Midbrain (tissue), 1 donor: ENCODE measurements at regions not wholly inside any gene's neighbourhood (a gene's known extent, or its start where the extent isn't known, plus 50 kb on each side); places are given as distances from the start of the nearest gene placed in this dataset.
"Not testable (repeated sequence)": the region's sequence is repeated elsewhere in the genome, so short reads cannot be mapped to it uniquely, and the experiment has no call there.

Source experiments
- DNase-seq: peaks from one replicate; lab custom pipeline; 2025; lab: John Stamatoyannopoulos, UW

DNA sequence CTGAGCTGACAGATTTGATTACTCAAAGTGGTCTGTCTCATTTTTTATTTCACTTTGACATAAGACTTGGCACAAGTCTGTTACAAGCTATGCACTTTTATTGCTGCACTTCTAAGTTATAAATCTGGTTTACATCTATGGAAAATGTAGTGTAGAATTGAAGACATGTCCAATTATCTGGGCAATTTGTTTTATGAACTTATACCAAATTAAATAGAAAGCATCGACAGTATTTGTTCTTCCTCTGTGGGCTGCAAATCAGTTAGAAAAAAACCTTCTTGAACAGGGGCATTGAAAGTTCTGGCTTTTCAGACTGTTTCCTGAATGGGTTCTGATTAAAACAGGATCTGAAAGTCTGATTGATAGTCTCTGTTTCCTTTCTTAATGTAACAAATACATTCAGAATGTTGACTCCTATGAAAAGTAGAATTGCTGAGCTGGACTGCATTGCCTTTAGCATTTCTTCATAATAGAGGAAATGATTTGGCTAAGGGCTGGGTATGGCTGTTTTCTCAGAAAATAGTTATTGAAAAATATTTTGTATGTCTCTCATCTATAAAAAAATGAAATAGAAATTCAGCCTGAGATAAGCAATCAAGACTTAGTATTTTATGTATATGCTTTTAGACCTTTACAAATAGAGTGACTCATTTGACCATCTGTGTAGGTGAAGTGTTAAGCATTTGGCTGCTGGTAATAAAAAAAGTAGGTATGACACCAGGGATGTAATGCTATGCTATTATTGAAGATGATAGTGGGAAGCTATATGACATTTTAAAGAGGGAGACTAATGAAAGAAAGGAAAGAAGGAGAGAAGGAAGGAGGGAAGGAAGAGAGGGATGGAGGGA, 210.9 kb upstream of the SPRY2 start:
- DNase-seq, result no peak

DNA sequence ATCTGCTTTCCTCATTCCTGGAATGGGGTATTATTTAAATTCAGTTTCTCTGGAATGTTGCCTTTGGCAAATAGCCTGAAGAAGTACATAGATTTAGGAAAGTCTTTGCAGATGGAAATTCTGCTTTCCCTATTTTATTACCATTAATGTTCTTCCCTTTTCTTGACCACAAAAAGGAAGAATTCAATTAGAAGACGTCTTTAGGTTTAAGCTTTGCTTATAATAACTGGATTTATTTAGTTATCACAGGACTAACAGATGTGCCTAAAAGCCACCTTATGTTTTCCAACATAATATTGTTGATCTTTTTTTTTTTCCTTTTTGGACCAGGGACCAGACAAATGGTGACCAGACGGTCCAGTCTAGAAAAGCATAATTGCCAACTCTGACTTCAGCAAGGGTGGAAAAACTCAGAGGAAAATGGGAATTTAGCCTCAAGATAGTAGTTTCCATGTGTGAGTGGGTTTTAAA, 210.1 kb upstream of the SPRY2 start:
- no peak for DNase-seq

DNA sequence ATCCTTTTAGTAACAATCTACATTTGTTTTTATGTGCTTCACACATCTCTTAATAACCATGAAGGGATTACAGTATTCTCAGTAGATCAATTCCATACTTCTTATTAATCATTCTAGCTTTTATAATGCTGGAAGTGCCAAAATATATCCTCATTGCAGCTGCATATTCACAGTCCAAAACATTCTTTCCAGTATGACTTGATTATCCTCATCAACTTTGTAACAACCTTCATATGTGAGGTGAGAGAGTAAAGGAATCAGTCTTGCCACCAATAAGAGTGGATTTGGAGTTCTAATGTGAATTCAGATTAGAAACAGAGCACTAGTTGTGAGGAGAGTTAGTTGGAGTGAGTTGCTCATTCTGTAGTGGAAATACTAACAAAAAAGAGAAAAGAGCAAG, 208.0 kb upstream of the SPRY2 start:
- DNase-seq, result no peak

DNA sequence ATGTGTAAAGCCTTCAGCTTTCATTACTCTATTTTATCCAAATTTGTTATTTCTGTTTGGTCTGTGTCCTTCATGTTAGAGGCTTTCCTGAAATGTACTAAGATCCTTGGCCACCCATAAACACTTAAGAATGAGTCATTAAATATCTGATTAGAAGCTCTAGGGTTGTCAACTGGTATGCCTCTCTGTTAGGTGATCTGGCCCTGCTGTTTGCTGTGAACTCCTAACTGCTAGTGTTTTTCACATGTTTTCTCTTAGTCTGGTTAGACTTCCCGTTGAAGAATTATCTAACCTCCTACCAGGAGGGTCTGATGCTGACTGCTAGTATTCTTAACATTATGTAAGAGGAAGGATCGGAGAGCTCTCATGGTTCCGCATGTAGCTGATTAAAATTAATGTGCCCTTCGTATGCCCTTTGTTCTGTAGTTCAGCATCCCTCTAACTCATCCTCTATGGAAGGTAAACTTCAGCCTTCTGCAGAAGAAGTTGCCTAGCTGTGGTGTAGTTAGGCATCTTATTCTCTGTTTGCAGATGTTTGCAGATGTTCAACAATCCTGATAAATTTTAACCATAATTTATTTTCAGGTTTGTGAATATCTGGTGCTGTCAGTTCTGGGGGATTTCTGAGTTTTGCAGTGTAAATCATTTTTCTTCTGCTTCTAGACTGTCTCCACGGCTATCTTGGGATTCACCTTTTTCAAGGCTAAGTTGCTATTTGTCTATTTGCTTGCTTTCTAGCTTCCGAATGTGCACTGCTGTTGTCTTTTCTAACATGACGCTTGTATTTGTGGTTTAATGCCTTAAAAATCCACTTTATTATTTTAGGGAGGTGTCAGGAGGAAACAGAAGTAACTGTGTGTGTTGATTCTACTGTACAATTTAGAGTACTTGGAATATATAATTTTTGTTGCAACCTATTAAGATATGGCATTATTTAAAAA, 207.2 kb upstream of the SPRY2 start:
- no peak for DNase-seq

DNA sequence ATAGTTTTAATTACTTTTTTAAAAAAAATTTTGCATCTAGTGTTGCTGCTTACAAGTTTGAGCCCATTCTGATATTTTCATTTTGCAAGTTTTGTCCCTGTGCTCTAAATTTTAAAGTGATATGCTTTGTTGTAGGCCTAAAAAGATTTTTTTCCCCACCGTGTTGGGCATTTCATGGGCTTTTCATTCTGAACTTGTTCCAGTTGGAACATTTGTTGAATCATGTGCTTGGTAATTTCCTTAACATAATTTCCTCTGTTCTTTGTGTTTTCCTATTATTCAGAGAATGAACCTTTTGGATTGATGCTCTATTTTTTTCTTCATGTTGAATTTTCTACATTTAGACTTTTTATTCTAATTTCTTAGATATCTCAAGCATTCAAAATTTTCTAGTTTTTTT, 206.4 kb upstream of the SPRY2 start:
- DNase-seq, result no peak

DNA sequence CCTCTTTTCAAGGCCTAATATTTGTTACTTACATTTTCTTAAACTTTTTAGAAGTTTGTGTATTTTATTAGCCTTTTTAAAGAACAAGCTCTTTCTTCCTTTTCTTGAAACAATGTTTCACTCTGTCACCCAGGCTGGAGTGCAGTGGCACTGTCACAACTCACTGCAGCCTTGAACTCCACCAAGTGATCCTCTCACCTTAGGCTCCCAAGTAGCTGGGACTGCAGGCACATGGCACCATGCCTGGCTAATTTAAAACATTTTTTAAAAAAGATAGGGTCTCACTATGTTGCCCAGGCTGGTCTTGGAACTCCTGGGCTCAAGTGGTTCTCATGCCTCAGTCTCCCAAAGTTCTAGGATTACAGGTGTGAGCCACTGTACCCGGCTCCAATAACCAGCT, 192.2 kb upstream of the SPRY2 start:
- DNase-seq, result no peak

DNA sequence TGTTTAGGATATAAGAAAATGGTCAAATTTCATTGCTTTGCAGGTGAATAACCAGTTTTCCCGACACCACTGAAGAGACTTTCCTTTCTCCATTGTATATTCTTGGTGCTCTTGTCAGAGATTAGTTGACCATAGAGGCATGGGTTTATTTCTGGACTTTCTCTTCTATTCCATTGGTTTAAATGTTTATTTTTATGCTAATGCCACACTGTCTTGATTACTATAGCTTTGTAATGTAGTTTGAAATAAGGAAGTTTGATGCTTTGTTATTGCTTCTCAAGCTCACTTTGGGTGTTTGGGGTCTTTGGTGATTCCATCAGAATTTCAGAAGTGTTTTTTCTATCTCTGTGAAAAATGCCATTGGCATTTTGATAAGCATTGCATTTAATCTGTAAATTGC, 190.0 kb upstream of the SPRY2 start:
- DNase-seq, result no peak

DNA sequence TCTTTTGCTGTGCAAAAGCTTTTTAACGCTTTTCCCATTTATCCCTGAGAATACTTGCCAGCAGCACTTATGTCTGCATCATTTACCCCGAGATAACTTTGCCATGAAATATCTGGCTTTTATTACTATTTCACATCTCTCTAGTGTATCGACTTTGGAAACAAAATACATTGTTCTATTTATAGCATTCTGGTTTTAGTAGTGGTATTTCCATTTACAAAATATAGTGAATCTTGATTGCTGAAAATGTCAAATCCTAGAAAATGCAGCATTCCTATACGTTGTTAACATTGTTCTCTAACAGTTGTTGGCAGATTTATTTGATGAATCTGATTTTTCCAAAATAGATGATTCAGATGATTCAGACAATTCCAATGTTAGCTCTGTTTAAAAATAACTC, 189.3 kb upstream of the SPRY2 start:
- DNase-seq, result no peak

DNA sequence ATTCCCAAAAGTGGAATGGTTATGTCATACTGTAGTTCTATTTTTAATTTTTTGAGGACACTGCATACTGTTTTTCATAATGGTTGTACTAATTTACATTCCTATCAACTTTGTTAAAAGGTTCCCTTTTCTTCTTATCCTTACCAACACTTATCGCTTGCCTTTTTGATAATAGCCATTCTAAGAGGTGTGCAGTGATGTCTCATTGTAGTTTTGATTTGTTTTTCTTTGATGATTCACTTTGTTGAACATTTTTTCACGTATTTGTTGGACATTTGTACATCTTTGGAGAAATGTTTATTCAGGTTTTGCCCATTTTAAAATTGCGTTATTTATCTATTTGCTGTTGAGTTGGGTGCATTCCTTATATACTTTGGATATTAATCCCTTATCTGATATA, 188.8 kb upstream of the SPRY2 start:
- no peak for DNase-seq

DNA sequence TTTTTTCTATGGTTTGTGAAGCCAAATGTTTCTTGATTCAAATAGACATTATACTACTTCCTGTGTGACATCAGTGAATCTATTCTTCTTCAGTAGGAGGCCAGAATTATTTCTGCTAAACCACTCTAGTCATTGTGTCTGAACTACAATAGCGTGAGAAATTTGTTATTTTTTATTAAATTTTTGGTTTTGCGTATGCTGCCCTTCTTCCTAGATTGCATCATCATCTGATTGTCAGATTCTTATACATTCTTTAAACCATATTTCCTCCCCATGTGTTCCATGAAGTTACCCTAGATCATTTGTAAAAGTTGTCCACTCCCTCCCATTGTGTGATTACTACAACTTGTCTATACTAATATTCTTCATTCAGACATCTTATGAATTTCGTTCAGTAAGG, 187.8 kb upstream of the SPRY2 start:
- DNase-seq, result no peak

DNA sequence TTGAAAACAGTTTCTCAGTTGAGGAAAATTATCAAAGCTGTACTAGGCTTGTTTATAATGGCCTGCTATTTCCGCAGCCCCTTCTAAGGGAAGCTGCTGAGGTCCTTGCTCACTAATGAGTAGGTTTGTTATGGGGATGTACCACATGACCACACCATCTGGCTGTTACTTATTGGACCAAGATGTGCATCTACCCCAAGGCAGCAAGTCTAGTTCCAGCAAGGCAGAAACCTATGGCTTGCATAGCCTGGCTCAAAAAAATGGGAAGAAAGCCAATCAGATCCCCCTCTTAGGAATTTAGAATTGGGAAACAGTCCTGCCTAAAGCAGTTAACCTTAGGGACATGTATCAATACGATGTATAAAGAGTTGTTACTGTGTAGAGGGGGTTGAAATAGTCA, 186.5 kb upstream of the SPRY2 start:
- no peak for DNase-seq

DNA sequence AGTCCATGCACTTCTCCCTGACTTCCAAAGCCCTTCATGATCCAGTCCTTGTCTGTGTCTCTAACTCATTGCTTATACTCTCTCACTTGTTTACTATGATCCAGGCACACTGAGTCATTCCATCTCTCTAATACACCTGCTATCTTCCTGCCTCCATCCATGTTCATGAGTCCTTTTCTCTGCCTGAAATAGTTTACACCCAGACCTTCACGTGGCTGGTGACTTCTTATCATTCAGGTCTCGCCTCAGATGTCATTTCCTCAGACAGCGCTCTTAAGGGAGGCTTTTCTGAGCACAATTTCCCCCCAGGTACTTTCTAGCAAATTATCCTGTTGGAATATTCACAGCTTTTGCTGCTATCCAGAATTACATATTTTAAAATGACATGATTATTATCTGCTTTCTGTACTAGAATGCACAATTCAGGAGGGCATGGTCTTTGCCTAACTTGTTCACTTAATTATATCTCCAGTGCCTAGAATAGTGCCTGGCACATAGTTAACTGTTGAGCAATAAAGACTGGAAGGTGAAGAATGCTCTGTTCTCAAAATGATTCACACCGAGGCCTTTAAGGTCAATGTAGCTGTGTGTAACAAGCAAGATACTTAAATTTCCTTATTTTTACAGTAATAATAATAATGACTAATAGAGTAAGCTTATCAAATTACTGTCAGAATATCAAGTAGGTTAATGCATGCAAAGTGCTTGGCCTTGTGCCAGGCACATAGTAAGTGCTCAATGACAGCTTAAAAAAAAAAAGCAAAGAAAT, 183.7 kb upstream of the SPRY2 start:
- DNase-seq, result no peak

DNA sequence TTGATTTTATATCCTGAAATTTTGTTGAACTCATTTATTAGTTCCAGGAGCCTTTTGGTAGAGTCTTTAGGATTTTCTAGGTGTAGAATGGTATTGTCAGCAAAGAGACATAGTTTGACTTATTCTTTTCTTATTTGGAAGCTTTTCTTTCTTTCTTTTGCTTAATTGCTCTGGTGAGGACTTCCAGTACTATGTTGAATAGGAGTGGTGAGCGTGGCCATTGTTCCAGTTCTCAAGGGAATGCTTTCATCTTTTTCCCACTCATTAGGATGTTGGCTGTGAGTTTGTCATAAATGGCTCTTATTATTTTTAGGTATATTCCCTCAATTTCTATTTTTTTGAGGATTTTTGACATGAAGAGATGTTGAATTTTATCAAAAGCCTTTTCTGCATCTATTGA, 182.2 kb upstream of the SPRY2 start:
- DNase-seq, result no peak

DNA sequence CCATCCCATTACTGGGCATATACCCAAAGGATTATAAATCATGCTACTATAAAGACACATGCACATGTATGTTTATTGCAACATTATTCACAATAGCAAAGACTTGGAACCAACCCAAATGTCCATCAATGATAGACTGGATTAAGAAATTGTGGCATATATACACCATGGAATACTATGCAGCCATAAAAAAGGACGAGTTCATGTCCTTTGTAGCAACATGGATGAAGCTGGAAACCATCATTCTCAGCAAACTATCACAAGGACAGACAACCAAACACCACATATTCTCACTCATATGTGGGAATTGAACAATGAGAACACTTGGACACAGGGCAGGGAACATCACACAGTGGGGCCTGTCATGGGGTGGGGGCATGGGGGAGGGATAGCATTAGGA, 181.5 kb upstream of the SPRY2 start:
- DNase-seq, result not testable (repeated sequence)

DNA sequence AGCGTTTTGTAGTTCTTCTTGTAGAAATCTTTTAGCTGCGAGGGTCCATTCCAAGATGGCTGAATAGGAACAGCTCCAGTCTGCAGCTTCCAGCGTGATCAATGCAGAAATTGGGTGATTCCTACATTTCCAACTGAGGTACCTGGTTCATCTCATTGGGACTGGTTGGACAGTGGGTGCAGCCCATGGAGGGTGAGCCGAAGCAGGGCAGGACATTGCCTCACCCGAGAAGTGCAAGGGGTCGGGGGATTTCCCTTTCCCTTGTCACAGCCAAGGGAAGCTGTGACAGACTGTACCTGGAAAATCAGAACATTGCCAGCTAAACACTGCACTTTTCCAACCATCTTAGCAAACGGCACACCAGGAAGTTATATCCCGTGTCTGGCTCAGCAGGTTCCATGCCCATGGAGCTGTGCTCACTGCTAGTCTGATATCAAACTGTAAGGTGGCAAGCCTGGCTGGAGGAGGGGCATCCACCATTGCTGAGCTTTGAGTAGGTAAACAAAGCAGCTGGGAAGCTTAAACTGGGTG, 176.0 kb upstream of the SPRY2 start:
- no peak for DNase-seq

DNA sequence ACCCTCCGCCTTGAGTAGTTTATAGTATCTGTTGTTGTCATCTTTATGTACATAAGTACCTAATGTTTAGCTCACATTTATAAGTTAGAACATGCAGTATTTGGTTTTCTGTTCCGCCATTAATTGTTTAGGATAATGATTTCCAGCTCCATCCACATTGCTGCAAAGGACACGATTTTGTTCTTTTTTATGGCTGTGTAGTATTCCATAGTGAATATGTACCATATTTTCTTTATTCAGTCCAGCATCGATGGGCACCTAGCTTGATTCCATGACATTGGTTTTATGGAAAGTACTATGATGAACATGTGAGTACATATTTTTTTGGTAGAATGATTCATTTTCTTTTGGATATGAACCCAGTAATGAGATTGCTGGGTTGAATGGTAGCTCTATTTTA, 174.4 kb upstream of the SPRY2 start:
- no peak for DNase-seq

DNA sequence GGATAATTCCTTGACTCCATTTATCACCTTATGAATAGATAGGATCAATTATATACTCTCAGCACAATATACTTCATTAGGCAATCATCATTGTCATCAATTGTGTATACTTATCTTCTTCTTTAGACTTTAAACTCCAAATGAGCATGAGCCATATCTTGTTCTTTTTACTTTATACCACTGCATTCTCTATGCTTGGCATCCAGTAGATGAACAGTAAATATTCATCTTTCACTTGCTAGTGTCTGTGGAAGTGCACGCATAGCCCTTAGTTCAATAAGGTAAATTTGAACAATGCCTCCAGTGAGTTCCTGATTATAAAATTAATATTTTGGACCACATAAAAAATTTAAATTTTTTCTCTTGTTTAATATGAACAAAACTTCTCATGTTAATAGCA, 172.3 kb upstream of the SPRY2 start:
- DNase-seq, result no peak

DNA sequence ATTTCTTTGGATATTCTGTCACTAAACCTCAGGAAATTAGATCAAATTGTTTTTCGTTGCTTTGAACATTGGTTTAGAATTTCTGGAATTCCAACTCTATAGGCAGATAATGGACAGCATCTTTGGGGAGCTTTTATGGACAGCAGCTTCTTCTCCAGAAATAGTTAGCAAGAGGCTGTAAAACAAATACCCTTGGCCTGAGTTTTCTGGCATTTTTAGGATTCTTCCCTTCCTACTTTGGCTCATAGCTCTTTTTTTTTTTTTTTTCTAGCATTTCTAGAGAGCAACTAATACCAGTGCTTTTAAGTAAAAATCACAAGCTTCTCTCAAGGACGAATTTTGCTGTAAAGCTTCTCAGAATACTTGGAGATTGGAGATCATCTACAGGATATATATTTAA, 169.8 kb upstream of the SPRY2 start:
- DNase-seq, result no peak

DNA sequence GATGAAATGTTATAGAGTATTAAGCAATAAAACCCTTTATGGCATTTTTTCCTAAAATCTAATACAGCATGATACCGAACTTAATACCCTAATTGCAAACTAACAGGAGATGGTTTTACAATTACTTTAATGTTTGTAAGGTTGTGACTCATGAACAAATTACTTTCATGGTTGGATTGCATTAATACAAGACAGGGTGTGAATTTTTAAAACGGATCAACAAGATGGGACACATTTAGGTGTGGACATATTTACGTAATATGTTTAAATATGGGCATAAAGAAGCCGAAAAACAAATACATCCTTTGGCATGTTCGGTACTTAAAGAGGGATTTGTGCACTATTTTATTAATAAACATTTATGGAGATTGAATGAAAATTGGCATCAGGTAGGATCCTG, 168.3 kb upstream of the SPRY2 start:
- DNase-seq, result no peak

DNA sequence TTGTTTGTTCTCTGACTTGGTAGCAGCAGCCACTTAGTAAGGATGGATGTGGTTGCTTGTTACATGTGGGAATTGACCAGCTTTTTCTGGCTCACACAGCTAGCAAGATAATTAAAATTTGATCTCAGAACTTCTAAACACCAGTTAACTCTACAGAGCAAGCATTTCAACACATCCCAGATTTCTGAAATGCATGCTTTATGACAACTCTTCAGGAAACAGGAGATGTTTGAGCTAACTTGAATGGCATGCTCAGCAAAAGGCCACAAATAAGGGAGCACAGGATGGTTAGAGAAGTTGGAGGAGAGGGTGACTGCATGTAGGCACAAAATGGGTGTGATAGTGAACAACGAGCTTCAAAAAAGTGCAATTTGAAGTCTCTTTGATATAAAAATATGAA, 167.1 kb upstream of the SPRY2 start:
- DNase-seq, result no peak

DNA sequence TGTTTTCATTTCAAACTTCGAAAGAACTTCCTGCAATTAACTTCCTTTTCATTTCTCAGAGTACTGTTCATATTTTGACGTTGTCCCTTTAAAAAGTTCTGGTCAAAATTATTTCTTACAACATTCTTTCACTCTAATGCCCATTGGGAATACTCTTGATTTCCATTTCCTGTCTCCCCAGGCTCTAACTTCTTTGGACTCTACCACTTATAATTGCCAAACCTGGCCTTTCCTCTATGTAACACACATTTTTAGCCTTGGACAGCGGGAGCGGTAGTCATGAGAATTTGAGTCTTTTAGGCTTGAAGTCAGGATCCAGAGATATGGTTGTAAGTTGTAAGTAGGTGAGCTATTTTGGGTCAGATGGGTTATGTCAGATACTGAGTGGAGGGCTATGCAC, 163.5 kb upstream of the SPRY2 start:
- no peak for DNase-seq

DNA sequence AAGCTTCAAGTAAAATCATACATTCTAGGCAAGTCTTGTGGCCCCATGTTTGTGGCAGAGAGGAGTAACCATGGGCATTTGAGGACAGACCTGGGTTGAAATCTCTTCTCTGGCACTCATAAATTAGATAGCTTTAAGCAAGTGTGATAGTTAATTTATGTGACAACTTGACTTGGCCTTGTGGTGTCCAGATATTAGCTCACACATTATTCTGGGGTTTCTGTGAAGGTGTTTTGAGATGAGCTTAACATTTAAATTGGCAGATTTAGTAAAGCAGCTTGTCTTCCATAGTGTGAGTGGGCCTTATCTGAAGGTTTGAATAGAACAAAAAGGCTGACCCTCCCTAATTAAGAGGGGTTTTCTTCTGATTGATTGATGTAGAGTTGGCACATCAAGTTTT, 161.4 kb upstream of the SPRY2 start:
- DNase-seq, result no peak
